GM20000 (cell line): ENCODE measurements at regions not wholly inside any gene's neighbourhood (a gene's known extent, or its start where the extent isn't known, plus 50 kb on each side); places are given as distances from the start of the nearest gene placed in this dataset.

ENCODE experiments used
- DNase-seq: peaks from one replicate; pipeline ENCODE4 v3.0.0; 2012; ENCODE audit warnings: low spot score
- TF ChIP-seq, protein P1 (sequence below): IDR thresholded peaks from 2 replicates; pipeline ENCODE4 v1.5.1; 2012; ENCODE audit warnings: mild to moderate bottlenecking, control low read depth; ENCODE audit errors: extremely low read depth, missing control alignments

DNA sequence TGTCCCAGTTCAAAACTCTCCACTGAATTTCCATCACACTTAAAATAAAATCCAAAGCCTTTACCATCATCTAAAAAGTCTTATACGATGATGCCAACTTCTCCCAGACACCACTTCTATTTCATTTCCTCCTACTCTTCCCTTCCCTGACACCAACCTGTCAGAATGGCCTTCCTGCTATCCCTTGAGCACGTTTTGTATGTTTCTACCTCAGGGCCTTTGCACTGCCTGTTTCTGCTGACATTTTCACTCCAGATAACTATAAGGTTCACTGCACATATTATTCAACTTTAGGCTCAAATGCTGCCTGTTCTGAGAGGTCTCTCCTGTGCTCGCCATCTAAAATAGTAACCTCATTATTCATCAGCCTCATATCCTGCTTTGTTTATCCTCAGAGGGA lies 269.6 kb downstream of the HTR7 start:
- TF ChIP-seq, protein P1, sequence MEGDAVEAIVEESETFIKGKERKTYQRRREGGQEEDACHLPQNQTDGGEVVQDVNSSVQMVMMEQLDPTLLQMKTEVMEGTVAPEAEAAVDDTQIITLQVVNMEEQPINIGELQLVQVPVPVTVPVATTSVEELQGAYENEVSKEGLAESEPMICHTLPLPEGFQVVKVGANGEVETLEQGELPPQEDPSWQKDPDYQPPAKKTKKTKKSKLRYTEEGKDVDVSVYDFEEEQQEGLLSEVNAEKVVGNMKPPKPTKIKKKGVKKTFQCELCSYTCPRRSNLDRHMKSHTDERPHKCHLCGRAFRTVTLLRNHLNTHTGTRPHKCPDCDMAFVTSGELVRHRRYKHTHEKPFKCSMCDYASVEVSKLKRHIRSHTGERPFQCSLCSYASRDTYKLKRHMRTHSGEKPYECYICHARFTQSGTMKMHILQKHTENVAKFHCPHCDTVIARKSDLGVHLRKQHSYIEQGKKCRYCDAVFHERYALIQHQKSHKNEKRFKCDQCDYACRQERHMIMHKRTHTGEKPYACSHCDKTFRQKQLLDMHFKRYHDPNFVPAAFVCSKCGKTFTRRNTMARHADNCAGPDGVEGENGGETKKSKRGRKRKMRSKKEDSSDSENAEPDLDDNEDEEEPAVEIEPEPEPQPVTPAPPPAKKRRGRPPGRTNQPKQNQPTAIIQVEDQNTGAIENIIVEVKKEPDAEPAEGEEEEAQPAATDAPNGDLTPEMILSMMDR = no peak
- DNase-seq = no peak

DNA sequence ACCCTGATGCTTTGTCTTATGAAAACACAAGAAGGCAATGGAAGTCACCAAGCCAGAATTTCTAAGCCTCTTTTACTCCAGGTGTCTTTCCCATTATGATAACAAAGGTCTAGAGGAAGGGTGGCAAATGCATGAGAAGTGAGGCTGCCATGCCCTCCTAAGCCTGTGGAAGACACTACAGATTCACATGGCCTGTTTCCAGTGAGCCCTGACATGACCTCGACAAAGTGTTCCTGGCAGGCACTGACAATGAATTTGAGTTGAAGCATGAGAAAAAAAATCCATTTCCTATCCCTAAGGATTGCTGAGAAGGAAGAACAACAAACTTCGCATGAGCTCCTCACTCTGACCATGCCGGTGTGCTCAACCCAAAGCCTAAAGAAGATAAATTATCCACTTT lies 268.0 kb downstream of the HTR7 start:
- DNase-seq = no peak
- TF ChIP-seq, protein P1 = no peak

DNA sequence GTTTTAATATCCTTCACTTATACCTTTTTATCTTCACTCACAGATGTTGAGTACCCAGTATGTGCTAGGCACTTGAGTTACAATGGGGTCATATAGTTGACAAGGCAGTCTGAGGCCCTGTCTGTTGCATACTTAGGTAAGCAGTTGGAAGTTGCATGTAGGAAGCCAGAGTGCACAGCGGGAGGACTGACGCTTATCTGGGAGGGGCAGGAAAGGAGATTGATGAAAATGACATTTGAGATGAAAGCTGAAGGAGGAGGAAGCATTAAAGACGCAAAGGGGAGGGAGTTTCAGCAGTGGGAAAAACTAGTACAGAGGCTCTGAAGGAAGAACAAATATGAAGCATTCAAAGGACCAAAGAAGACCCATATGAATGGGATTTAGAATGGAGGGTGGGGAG lies 266.2 kb downstream of the HTR7 start:
- TF ChIP-seq, protein P1 = no peak

DNA sequence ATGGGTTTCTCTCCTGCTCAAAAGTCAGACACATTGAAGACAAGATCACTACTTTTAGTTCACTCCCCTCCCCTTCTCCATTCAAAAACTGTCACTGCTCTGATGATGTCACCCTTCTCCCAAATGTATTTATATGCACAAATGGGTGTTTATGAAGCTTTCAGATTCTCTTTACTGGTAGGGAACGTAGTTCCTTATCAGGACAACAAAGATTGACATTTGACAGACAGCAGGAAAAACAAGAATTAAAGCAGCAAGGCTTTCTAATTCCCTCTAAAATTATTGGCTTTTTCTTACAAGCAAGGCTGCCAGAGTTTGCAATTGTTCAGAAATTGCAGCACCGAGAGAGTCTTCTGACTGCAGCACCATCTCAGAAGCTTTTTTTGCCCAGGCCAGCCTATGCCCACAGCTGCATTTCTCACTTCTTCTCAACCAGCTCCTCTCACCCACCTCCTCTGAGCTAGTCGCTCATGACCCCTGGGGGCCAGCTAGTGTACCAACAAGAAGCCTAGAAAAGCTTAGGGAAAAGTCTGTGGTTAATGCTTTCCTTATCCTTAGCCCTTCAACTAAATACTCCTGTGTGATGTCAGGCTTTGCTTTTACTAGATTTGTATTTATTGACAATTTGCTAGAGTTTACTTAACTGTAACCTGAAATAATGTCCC lies 265.1 kb downstream of the HTR7 start:
- peak; percentile 7 for DNase-seq
- TF ChIP-seq, protein P1 = no peak

More for the DNA sequence above, 266.2 kb downstream of the HTR7 start:
- DNase-seq = no peak

DNA sequence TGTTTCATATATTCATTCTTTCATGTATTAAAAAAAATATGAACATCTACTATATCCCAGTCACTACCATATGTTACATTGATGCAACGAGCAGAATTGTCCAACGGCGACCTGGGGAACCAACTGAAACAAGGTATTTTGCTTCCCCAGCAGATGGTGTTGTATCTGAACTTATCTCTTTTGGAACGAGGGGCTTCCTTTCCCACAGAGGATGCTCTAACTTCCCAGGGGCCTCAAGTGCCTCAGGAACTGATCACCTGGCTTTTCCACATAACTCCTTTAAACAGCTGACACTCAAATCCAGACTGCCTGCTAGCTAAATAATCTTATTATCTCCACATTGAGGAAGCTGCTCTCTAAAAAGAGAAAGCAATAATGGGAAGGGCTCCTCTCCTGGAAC lies 259.3 kb downstream of the HTR7 start:
- TF ChIP-seq, protein P1 = no peak
- no peak for DNase-seq

DNA sequence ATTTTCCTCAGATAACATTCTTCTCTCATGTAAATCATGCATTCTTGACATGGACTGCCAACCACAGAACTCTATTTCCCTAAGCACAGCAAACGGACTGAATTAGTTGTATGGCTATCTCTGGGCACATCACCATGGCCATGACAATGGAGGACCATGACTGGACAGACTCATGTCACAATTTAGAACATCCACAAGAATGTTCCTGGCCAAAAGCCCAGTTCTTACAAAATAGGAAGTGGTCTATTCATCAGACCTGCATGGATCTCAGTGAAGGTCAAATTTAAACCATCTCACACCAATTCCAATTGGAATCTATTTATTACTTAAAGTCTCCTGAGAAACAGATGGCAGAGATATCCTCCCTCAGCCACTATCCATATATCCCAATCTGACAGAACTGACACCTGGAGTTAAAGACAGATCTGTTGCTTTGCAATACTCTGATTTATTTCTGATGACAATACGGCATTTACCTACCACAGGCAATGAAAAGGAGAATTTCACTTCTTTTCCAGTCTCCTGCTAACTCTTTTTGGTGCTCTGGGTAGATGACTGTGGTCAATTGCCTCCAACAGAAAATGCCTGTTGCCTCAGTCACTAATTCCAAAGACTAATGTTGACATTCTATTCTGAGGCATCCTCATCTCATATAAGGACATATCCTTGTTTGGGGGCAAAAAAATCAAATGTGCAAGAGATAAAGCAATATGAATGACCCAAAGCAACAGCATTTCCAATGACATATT lies 254.8 kb downstream of the HTR7 start:
- TF ChIP-seq, protein P1 = no peak
- no peak for DNase-seq

DNA sequence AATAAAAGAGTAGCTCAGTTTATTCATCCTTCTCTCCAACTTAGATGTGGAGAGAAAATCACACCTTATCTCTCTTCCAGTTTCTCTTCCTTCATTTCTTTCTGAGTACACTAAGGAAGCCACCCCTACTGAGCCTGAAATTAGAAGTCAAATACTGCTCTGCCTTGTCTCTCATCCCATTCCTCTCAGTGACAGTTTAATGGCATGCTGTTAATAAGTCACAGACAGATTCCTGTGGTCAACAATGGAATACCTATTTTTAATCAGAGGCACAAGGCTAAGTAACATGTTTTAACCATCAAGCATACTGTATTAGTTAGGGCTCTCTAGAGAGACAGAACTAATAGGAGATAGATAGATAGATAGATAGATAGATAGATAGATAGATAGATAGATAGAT lies 253.2 kb downstream of the HTR7 start:
- TF ChIP-seq, protein P1 = no peak
- DNase-seq = no peak
